Lower leg skin (tissue), 3 donors: ENCODE measurements at regions not wholly inside any gene's neighbourhood (a gene's known extent, or its start where the extent isn't known, plus 50 kb on each side); places are given as distances from the start of the nearest gene placed in this dataset.

Experiments used
- CTCF ChIP-seq, 3 donors: fragments of 450-650 bp; IDR thresholded peaks; one replicate each; pipeline ENCODE4 v1.5.1; 2016; ENCODE audit warnings: antibody characterized with exemption in 3 of 3, mild to moderate bottlenecking in 3 of 3, moderate library complexity in 2 of 3
- POLR2A ChIP-seq, 2 donors: fragments of 450-650 bp; IDR thresholded peaks; one replicate each; pipeline ENCODE4 v1.6.1; 2016 to 2017; ENCODE audit warnings: antibody characterized with exemption in 2 of 2, mild to moderate bottlenecking in 1 of 2, moderate library complexity in 1 of 2

GRCh38 chr13:111866731-111867245 is 200.2 kb upstream of the SOX1 start:
- TF ChIP-seq CTCF (IDR thresholded peaks at IDR 0.05) (no peak), POLR2A (IDR thresholded peaks at IDR 0.05) (no peak)
